Fibroblast of lung (primary cell): ENCODE measurements at regions not wholly inside any gene's neighbourhood (a gene's known extent, or its start where the extent isn't known, plus 50 kb on each side); places are given as distances from the start of the nearest gene placed in this dataset.

Experiments used
- EZH2 ChIP-seq: IDR thresholded peaks from 2 replicates; pipeline ENCODE4 v1.5.1; 2012; ENCODE audit warnings: low read length, control low read depth, mild to moderate bottlenecking; ENCODE audit errors: missing control alignments
- TF ChIP-seq, protein P1 (sequence below), 2 donors: IDR thresholded peaks in 1 of 2; conservative IDR thresholded peaks in 1 of 2; 1 replicate in 1 of 2; 2 replicates in 1 of 2; pipeline ENCODE4 v1.5.1; 2011 to 2012; ENCODE audit warnings: low read length in 2 of 2, control low read depth in 1 of 2, inconsistent platforms in 1 of 2, low read depth in 1 of 2, mild to moderate bottlenecking in 1 of 2

DNA sequence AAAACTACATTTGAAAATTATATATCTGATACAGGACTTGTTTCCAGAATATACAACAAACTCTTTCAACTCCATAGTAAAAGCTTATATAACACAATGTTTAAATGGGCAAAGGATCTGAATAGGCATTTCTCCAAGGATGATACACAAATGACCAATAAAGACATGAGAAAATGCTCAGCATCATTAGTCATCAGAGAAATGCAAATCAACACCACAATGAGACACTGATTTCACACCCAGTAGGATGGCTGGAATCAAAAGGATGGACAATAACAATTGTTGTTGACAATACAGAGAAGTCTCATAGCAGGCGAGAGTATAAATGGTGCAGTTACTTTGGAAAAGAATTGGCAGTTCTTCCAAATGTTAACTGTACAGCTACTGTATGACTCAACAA lies 394.9 kb downstream of the BCL11B start:
- TF ChIP-seq, protein P1, sequence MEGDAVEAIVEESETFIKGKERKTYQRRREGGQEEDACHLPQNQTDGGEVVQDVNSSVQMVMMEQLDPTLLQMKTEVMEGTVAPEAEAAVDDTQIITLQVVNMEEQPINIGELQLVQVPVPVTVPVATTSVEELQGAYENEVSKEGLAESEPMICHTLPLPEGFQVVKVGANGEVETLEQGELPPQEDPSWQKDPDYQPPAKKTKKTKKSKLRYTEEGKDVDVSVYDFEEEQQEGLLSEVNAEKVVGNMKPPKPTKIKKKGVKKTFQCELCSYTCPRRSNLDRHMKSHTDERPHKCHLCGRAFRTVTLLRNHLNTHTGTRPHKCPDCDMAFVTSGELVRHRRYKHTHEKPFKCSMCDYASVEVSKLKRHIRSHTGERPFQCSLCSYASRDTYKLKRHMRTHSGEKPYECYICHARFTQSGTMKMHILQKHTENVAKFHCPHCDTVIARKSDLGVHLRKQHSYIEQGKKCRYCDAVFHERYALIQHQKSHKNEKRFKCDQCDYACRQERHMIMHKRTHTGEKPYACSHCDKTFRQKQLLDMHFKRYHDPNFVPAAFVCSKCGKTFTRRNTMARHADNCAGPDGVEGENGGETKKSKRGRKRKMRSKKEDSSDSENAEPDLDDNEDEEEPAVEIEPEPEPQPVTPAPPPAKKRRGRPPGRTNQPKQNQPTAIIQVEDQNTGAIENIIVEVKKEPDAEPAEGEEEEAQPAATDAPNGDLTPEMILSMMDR (conservative IDR thresholded peaks at IDR 0.05 in 1 of 2, IDR thresholded peaks at IDR 0.05 in 1 of 2; ENCODE audit: low read depth in 1 of 2, low read length in 2 of 2): no peak
- no peak for TF ChIP-seq EZH2
